ENCODE measurements at regions not wholly inside any gene's neighbourhood (a gene's known extent, or its start where the extent isn't known, plus 50 kb on each side); places are given as distances from the start of the nearest gene placed in this dataset.
A peak's percentile ranks its signal among the peaks of the same experiment; 100 is the strongest.

- DNase-seq (ENCODE audit: low read depth): no peak
These were observed 99.9 kb upstream of the SPRED2 start for GRCh38 chr2:65532326-65532725.

- DNase-seq (ENCODE audit: low read depth): peak; percentile 78
These were observed 98.3 kb upstream of the SPRED2 start for GRCh38 chr2:65530547-65531320.

GRCh38 chr2:65529419-65529818 lies 97.0 kb upstream of the SPRED2 start:
- DNase-seq (ENCODE audit: low read depth): no peak

- DNase-seq (ENCODE audit: low read depth): no peak
These were observed 95.8 kb upstream of the SPRED2 start for GRCh38 chr2:65528241-65528574.

GRCh38 chr2:65527451-65528240 lies 95.2 kb upstream of the SPRED2 start:
- no peak for DNase-seq (ENCODE audit: low read depth)

GRCh38 chr2:65525616-65526231 lies 93.3 kb upstream of the SPRED2 start:
- DNase-seq (ENCODE audit: low read depth): no peak

- no peak for DNase-seq (ENCODE audit: low read depth)
These were observed 90.5 kb upstream of the SPRED2 start for GRCh38 chr2:65522922-65523321.

GRCh38 chr2:65518751-65519150 lies 86.4 kb upstream of the SPRED2 start:
- DNase-seq (ENCODE audit: low read depth): no peak

- DNase-seq (ENCODE audit: low read depth): peak; percentile 61
These were observed 82.3 kb upstream of the SPRED2 start for GRCh38 chr2:65514555-65515195.

- DNase-seq (ENCODE audit: low read depth): no peak
These were observed 80.4 kb upstream of the SPRED2 start for GRCh38 chr2:65512783-65513182.

- DNase-seq (ENCODE audit: low read depth): no peak
These were observed 78.9 kb upstream of the SPRED2 start for GRCh38 chr2:65511306-65511705.

- no peak for DNase-seq (ENCODE audit: low read depth)
These were observed 75.8 kb upstream of the SPRED2 start for GRCh38 chr2:65508225-65508624.

- DNase-seq (ENCODE audit: low read depth): no peak
These were observed 75.0 kb upstream of the SPRED2 start for GRCh38 chr2:65507102-65508069.

GRCh38 chr2:65504814-65505697 lies 72.7 kb upstream of the SPRED2 start:
- no peak for DNase-seq (ENCODE audit: low read depth)

GRCh38 chr2:65504201-65504600 lies 71.8 kb upstream of the SPRED2 start:
- DNase-seq (ENCODE audit: low read depth): no peak

- DNase-seq (ENCODE audit: low read depth): no peak
These were observed 71.3 kb upstream of the SPRED2 start for GRCh38 chr2:65503746-65504145.

- DNase-seq (ENCODE audit: low read depth): no peak
These were observed 69.4 kb upstream of the SPRED2 start for GRCh38 chr2:65501836-65502235.

GRCh38 chr2:65501074-65501473 lies 68.7 kb upstream of the SPRED2 start:
- no peak for DNase-seq (ENCODE audit: low read depth)

GRCh38 chr2:65500310-65501040 lies 68.1 kb upstream of the SPRED2 start:
- DNase-seq (ENCODE audit: low read depth): no peak

- DNase-seq (ENCODE audit: low read depth): no peak
These were observed 66.8 kb upstream of the SPRED2 start for GRCh38 chr2:65499216-65499615.

All from EH (cell line).